A673 (cell line): ENCODE measurements at regions not wholly inside any gene's neighbourhood (a gene's known extent, or its start where the extent isn't known, plus 50 kb on each side); places are given as distances from the start of the nearest gene placed in this dataset.

ENCODE experiments used
- EZH2 ChIP-seq: fragments of 200-600 bp; sonication (generic); IDR thresholded peaks from 2 replicates; pipeline ENCODE4 v1.6.1; 2017; ENCODE audit warnings: borderline replicate concordance, low read depth, mild to moderate bottlenecking, mixed read lengths, antibody characterized with exemption, low read length; ENCODE audit not compliant: poor library complexity, severe bottlenecking
- TF ChIP-seq, protein P1 (sequence below): fragments of 300-800, 200-600 bp; sonication (generic); conservative IDR thresholded peaks from 2 replicates; pipeline ENCODE4 v1.5.1; 2017; ENCODE audit warnings: low read depth, mild to moderate bottlenecking, antibody characterized with exemption, low read length, moderate library complexity, mixed read lengths

DNA sequence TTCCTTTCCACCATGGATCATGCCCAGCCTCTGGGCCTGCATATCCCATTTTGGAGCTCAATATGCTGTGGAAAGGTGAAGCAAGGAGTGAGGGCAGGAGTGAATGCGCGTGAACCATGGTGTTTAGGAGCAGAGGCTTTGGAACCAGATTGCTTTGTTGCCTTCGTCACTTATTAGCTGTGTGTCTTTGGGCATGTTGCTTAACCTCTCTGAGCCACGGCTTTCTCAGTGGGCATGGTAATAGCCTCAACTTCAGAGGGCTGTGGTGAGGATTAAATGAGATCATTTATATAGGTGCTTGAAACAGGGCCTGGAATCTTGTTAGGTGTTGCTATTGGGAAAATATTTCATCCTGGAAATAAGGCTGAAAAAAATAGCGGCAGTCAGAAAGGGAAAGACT, 129.7 kb downstream of the WNT7A start:
- TF ChIP-seq EZH2 = no peak
- TF ChIP-seq, protein P1, sequence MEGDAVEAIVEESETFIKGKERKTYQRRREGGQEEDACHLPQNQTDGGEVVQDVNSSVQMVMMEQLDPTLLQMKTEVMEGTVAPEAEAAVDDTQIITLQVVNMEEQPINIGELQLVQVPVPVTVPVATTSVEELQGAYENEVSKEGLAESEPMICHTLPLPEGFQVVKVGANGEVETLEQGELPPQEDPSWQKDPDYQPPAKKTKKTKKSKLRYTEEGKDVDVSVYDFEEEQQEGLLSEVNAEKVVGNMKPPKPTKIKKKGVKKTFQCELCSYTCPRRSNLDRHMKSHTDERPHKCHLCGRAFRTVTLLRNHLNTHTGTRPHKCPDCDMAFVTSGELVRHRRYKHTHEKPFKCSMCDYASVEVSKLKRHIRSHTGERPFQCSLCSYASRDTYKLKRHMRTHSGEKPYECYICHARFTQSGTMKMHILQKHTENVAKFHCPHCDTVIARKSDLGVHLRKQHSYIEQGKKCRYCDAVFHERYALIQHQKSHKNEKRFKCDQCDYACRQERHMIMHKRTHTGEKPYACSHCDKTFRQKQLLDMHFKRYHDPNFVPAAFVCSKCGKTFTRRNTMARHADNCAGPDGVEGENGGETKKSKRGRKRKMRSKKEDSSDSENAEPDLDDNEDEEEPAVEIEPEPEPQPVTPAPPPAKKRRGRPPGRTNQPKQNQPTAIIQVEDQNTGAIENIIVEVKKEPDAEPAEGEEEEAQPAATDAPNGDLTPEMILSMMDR = no peak
